IMR-90 (cell line): ENCODE measurements at regions not wholly inside any gene's neighbourhood (a gene's known extent, or its start where the extent isn't known, plus 50 kb on each side); places are given as distances from the start of the nearest gene placed in this dataset.

Source experiments
- BHLHE40 ChIP-seq: fragments of 150-350 bp; IDR thresholded peaks from 2 replicates; pipeline ENCODE4 v1.6.1; 2016; ENCODE audit warnings: mild to moderate bottlenecking, low read depth, low read length
- CEBPB ChIP-seq: IDR thresholded peaks from 2 replicates; pipeline ENCODE4 v1.6.1; 2012; ENCODE audit warnings: low read depth, low read length, improper control_type of control experiment
- FOS ChIP-seq: fragments of 150-350 bp; IDR thresholded peaks from 2 replicates; pipeline ENCODE4 v1.6.1; 2016; ENCODE audit warnings: low read depth, low read length
- MAFK ChIP-seq: IDR thresholded peaks from 2 replicates; pipeline ENCODE4 v1.6.1; 2012; ENCODE audit warnings: low read depth, low read length, improper control_type of control experiment
- MAZ ChIP-seq: IDR thresholded peaks from 2 replicates; pipeline ENCODE4 v1.6.1; 2012; ENCODE audit warnings: low read depth, mild to moderate bottlenecking, low read length, improper control_type of control experiment, moderate library complexity, borderline replicate concordance
- POLR2A ChIP-seq: IDR thresholded peaks from 2 replicates; pipeline ENCODE4 v1.6.1; 2012; ENCODE audit warnings: mild to moderate bottlenecking, low read depth, low read length
- RCOR1 ChIP-seq: IDR thresholded peaks from 2 replicates; pipeline ENCODE4 v1.6.1; 2012; ENCODE audit warnings: mild to moderate bottlenecking, low read length, improper control_type of control experiment; ENCODE audit not compliant: insufficient replicate concordance
- RFX5 ChIP-seq: IDR thresholded peaks from 2 replicates; pipeline ENCODE4 v1.8.0; 2012; ENCODE audit warnings: low read depth, mild to moderate bottlenecking, low read length, moderate library complexity
- TF ChIP-seq, protein P1 (sequence below): conservative IDR thresholded peaks from 2 replicates; pipeline ENCODE4 v1.5.1; 2012; ENCODE audit warnings: mild to moderate bottlenecking, low read depth, low read length, improper control_type of control experiment
- TF ChIP-seq, protein P2 (sequence below): fragments of 150-350 bp; IDR thresholded peaks from 2 replicates; pipeline ENCODE4 v1.6.1; 2017; ENCODE audit warnings: mild to moderate bottlenecking, antibody characterized with exemption, low read length, low read depth

DNA sequence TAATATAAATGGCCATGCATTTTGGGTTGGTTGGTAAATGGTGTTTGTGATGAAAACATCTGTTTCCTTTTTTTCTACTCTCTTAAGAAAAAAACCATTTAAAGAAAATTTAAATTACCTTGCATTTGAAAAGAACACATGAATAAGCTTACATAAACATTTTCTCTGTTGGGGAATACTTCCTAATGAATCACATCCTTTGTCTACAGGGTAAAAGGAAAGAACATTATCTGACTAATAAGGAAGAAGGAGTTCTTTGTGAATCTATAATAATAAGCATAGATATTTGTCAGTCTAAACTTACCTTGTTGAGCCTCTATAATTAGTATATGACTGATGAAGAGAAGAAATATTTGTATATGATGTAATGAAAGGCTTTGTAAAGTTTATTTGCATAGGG, 254.1 kb upstream of the ZNF717 start:
- TF ChIP-seq RFX5 (no peak), POLR2A (no peak), CEBPB (no peak), FOS (no peak), MAZ (no peak), BHLHE40 (no peak), RCOR1 (no peak), MAFK (peak; percentile 64; the same call in 1 of the 2 replicates)
- TF ChIP-seq, protein P1, sequence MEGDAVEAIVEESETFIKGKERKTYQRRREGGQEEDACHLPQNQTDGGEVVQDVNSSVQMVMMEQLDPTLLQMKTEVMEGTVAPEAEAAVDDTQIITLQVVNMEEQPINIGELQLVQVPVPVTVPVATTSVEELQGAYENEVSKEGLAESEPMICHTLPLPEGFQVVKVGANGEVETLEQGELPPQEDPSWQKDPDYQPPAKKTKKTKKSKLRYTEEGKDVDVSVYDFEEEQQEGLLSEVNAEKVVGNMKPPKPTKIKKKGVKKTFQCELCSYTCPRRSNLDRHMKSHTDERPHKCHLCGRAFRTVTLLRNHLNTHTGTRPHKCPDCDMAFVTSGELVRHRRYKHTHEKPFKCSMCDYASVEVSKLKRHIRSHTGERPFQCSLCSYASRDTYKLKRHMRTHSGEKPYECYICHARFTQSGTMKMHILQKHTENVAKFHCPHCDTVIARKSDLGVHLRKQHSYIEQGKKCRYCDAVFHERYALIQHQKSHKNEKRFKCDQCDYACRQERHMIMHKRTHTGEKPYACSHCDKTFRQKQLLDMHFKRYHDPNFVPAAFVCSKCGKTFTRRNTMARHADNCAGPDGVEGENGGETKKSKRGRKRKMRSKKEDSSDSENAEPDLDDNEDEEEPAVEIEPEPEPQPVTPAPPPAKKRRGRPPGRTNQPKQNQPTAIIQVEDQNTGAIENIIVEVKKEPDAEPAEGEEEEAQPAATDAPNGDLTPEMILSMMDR: no peak
- TF ChIP-seq, protein P2, sequence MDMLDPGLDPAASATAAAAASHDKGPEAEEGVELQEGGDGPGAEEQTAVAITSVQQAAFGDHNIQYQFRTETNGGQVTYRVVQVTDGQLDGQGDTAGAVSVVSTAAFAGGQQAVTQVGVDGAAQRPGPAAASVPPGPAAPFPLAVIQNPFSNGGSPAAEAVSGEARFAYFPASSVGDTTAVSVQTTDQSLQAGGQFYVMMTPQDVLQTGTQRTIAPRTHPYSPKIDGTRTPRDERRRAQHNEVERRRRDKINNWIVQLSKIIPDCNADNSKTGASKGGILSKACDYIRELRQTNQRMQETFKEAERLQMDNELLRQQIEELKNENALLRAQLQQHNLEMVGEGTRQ: no peak
